ENCODE measurements at regions not wholly inside any gene's neighbourhood (a gene's known extent, or its start where the extent isn't known, plus 50 kb on each side); places are given as distances from the start of the nearest gene placed in this dataset.

DNA sequence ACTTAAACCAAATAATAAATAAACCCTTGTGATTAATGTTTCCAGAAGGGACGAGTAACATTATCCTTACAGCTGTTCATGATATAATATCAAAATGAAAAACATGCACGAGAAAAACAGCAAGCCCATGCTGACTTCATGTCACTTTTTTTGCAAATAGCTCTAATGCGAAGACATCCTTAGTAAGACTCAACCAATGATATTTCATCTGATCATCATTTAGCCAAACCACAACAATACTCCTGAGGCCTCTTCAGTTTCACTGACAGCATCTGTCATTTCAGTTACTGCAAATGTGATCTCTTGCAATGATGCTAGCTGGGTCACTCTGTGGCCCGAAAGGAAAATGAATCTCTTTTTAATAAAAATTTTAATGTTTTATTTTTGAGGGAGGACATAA, 74.0 kb downstream of the POLR2M start:
- TF ChIP-seq, protein P1, sequence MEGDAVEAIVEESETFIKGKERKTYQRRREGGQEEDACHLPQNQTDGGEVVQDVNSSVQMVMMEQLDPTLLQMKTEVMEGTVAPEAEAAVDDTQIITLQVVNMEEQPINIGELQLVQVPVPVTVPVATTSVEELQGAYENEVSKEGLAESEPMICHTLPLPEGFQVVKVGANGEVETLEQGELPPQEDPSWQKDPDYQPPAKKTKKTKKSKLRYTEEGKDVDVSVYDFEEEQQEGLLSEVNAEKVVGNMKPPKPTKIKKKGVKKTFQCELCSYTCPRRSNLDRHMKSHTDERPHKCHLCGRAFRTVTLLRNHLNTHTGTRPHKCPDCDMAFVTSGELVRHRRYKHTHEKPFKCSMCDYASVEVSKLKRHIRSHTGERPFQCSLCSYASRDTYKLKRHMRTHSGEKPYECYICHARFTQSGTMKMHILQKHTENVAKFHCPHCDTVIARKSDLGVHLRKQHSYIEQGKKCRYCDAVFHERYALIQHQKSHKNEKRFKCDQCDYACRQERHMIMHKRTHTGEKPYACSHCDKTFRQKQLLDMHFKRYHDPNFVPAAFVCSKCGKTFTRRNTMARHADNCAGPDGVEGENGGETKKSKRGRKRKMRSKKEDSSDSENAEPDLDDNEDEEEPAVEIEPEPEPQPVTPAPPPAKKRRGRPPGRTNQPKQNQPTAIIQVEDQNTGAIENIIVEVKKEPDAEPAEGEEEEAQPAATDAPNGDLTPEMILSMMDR (IDR thresholded peaks at IDR 0.05) = no peak
- TF ChIP-seq POLR2A (IDR thresholded peaks at IDR 0.05) = no peak

All from heart left ventricle (tissue), 13 donors.